NCI-H226 (cell line): ENCODE measurements at regions not wholly inside any gene's neighbourhood (a gene's known extent, or its start where the extent isn't known, plus 50 kb on each side); places are given as distances from the start of the nearest gene placed in this dataset.
"Not testable (repeated sequence)": the region's sequence is repeated elsewhere in the genome, so short reads cannot be mapped to it uniquely, and the experiment has no call there.

Experiments used
- DNase-seq: peaks from one replicate; pipeline ENCODE4 v3.0.0-alpha.2; 2015

DNA sequence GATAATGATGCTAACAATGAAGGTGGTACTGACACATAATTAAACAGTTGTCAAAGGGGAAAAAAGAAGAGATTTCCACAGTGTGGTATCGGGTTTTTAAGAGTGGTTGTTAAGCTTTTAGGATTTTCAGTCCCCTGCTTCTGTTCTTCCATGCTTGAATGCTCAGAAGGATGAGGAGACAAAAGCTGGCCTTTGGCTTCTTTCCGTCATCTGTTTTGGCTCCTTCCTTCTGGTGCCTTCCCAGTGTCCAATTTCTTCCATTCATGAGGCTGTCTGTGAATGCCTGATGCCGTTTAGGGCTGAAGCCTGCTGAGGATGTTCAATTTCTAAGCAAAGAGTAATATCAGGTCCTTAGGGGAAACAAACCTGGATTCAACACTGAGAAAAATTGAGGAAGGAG is 179.6 kb upstream of the GLRA1 start:
- no peak for DNase-seq

DNA sequence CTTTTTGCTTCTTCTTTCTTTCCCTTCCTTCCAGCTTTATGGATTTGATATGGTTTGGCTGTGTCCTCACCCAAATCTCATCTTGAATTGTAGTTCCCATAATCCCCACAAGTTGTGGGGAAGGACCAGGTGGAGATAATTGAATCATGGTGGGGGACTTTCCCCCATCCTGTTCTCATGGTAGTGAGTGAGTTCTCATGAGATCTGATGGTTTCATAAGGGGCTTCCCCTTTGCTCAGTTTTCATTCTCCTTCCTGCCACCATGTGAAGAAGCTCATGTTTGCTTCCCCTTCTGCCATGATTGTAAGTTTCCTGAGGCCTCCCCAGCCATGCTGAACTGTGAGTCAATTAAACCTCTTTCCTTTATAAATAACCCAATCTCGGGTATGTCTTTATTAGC is 178.3 kb upstream of the GLRA1 start:
- DNase-seq: not testable (repeated sequence)

DNA sequence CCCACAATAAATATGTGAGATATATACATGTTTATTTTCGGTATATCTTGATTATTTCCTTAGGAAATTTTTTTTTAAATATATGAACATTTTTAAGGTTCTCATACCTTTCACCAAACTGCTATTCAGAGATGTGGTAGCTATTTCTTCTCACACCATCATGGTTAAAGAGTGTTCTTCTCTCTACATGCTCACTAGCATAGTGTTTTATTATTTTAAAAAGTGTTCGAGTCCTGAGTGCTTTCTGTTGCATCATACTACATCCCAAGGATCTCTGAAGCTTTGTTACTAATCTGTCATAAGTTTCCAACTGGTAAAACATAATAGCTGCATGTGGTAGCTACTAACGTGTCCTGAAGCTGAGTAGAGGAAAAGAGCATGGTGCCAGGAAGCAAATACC is 177.4 kb upstream of the GLRA1 start:
- DNase-seq: no peak

DNA sequence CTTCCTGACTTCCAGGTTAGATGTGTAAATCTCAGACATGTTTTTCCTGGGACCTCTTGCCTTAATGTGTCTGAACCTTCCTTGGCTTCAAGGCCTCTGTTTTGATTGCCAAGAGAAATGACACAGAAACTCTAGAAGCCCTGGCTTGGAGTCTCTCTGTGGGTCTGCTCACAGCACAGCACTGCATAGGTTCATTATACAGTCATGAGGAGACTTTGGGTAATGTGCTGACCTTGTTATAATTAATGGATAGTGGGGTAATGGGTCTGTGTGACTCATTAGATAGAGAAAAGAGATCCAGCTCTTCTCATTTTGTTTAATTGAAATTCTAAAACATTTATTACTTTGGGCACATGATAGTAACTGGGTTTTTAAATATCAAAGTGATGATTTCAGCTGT is 175.8 kb upstream of the GLRA1 start:
- no peak for DNase-seq

DNA sequence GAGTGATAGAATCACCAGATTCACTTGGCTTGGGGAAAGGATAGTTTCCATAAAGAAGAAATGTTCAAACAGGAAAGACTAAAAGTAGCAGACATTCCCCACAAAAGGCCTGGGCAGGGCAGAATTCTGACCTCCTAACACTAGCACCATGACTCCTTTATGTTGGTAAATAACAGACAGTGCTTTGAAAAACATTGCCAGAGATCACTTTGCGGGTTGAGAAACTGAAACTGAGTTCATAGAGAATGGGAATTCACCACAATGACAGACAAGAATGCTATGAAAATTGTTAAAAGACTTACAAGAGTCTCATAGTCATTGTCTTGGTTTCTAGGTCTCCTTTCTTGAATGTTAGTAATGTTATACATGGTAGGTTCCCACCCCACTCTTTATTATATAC is 172.5 kb upstream of the GLRA1 start:
- DNase-seq: no peak

DNA sequence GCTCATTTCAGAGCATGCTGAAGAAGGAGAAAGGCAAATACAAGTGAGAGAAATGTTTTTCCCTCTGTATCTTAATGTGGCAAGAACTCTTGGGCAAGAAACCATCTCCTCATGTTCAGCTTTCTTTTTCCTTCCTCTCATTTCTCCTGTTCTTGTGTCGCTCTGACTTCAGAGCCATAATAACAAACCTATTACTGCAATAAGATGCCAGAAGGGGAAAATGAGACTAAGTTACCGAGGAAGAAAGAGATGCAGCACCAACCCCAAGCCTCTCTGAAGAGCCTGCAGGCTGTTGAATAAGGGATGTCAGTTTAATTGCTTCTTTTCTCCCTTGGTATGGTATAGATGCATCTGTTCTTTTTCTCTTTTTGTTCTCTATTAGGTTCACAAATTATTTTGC is 170.1 kb upstream of the GLRA1 start:
- no peak for DNase-seq

DNA sequence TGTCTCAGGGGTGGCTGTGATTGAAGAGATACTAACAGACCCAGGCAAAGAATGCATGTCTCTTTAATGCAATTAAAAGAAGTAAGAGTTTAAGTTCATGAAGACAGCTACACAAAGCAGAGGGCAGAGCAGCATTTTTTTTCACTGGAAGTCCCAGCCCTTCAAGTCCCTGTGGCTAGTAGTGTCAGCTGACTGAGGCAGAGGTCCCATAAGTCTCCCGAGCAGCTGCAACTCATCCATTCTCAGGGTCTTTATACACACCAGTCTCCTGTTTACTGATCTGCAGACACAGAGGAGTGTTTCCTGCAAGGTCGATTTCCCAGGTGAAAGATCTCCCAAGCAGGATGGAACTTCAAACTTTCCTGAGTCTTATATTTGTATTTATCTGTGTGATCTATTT is 169.4 kb upstream of the GLRA1 start:
- no peak for DNase-seq

DNA sequence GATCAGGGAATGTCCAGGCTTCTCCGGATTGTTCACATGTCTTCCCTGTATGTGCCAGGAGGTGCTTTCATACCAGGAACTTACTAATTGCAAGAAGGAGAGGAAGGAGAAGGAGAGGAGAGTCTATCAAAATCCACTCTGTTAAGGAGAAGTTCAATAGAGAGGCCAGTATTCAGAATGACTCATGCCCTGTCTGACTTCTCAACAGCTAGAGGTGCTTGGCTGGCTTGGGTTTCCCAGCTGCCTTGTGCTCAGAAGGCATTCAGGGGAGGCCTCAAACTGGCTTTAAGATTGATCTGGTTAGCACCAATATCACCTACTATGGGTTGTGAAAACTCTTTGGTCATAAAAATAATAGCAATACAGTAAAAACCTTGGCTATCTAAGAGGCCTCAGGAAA is 167.9 kb upstream of the GLRA1 start:
- DNase-seq: no peak

DNA sequence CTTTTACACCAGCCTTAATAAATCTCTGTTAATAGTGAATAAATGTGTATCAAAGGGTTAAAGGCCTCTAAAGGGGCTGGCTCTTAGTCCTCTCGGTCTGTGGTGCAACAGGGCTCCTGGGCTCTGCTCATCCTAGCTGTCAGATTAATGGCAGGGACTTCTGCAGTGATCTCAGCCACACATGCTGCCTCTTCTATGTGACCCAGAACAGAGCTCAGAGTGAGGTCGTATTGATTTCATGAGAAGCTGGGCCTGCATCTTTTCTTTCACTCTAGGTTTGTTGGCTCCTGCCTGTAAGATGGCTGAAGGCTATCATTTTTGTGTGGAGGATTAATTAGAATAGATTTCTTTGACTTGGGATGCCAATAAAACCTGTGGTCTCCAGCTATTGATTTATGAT is 165.0 kb upstream of the GLRA1 start:
- no peak for DNase-seq

DNA sequence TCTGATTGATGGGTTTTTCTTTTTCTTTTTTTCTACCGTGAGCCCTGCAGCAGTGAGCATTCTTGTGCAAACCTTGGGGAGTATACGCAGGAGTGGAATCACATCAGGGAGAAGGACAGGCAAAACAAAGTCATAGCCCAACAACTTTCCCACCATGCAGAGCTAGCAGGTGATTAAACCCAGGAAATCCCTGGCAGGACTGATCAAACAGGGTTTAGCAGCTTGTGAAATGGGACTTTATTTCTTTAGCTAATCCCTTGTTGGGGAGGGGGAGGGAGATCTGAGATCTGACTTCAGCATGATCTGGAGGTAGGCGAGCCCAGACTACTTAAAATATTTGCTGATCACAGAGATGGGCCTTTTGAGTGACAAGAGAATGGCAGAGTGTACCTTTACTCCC is 162.0 kb upstream of the GLRA1 start:
- DNase-seq: no peak

DNA sequence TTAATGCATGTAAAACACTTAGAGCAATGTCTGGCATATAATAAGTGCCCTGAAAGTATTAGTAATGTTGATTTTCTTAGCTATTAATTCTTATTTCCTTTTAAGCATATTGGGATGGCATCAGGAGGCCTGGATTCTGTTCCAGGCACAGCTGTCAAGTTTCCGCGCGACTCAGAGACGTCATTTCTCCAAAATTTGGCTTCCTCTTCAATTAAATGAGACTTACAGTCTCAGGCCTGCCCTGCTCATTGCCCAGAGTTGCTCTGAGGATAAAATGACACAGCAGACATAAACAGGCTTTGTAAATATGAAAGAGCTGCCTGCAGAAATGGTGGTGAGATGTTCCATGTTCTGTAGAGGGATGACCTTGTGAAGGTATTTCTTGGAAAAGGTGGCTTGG is 159.8 kb upstream of the GLRA1 start:
- DNase-seq: no peak

DNA sequence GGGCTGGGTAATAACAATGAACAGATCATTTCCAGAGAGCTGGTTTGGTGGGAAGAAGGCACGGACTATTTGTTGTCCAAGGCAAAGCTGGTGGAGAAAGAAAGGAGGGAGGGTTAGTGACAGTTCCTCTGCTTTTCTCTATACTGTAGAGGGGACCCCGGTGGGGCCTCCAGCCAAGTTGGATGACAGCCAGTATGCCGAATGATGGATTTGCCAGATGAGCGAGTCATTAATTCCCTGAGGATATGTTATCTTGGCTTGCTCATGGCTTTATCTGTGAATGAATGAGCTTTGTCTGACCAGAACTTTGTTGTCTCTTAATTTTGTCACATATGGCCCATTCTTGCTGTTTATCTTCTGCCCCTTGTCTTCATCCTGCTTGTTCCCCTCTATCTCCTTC is 158.6 kb upstream of the GLRA1 start:
- no peak for DNase-seq

DNA sequence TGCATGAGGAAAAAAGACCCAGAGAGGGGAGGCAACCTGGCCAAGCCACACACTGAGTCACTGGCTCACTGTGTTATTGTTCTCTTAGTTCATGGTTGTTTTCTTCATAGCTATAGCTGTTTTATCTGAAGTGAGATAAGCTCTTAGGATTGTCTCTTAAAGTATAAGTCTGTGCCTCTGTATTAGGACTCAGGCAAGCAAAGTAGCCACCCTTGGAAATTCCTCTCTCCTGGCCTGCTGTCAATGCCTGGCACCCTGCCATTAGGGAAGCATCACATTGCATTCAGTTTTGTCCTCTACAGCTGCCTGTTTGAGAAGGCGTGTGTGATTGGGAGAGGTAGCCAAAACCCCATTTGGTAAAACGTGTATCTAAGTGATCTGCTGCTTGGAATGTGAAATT is 147.4 kb upstream of the GLRA1 start:
- peak; percentile 9 for DNase-seq

DNA sequence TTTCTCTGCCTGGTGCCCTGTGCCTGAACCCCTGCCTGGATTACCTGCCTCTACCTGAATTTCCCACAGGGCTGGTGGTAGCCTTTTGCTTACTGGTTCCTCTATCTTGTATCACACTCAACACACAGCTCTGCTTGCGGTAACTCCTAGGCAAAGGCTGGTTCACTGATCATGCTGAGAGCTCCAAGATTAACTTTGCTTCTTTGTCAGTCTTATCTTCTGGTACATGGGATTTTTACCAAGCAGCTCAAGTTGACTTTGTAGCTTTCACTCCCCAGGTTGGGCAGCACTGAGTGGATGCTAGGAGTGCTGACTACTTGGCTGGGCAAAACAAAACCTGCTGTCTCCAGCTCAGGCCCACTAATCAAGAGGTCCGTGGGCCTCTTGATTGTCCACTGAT is 145.9 kb upstream of the GLRA1 start:
- no peak for DNase-seq

DNA sequence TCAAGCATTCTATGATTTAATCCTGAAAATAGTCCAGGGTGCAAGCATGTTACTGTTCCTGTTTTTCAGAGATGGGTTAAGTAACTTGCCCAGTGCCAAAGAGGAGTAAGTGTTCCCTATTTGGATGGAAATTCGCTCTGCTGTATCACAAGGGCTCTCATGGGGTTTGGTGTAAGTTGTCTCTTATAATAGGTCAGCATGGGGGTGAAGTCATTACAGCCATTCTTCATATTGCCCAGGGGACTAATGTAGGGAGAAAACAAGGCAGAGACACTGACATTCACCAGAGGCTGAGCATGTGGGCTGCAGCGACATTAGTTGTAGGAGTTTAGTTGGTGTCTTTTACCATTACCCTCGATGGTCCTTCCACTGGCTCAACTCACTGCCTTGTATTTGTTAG is 142.1 kb upstream of the GLRA1 start:
- DNase-seq: no peak

DNA sequence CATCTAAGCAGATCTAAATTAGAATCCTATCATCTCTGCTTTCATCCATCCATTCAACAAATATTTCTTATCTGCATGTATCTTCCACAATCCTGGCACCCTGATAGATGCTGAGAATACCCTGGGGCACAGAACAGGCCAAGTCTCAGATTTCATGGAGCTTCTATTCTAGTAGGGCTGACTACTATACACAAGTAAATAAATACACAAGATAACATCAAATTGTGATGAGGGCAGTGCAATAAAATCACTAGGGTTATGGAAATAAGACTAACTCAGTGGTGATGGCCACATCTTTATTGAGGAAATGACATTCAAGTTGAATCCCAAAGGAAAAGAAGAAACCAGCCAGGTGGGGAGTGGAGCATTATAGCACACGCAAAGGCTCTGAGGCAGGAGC is 138.4 kb upstream of the GLRA1 start:
- no peak for DNase-seq

DNA sequence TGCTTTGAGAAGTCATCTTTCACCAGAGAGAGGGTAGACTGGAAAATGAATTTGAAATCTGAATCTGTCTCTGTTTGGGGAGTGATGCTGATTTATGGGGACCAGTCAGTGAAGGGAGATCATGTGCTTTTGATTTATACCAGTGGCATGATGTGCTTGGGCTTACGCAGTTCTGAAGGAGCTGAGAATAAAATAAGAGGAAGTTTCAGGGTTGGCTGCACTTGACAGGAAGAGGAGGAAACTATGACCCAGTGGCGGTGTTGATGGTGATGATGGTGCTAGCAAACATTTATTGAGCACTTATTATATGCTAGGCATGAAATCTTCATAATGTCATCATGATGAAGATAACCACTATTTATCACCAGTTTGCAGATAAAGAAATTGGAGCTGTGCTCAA is 136.4 kb upstream of the GLRA1 start:
- no peak for DNase-seq

DNA sequence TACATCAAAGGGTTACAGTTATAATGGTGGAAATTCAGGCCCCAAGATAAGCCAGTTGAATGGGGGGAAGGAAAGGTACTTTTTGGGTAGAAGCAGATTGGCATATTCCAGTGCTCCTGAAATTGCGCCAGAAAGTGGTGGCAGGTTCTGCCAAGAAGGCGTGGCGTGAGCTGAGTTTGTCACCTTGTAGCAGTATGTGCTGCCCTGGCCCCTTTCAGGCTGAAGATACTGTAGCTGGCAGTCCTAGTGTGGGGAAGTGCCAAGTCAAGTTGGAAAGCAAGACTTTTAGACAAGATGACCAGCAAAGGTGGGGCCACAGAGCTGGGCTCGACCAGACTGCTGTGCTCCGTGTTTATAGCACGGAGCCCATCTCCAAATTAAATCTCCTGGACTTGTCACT is 133.6 kb upstream of the GLRA1 start:
- no peak for DNase-seq

DNA sequence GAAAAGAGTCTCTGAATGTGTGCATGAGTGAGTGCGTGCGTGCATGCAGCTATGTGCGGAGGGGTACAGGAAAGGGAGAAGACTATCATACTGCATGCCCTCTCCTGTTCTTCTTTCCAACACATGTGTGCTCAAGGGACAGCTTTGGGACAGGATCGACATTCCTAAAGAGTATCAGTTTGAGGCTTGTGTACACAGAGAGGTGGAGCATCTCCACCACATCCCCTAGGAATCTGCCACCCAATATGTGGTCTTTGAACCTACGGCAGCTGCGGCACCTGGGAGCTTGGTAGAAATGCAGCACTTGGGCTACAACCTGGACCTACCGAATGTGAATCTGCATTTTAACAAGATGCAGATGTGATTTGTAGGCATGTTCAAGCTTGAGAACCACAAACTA is 132.3 kb upstream of the GLRA1 start:
- no peak for DNase-seq

DNA sequence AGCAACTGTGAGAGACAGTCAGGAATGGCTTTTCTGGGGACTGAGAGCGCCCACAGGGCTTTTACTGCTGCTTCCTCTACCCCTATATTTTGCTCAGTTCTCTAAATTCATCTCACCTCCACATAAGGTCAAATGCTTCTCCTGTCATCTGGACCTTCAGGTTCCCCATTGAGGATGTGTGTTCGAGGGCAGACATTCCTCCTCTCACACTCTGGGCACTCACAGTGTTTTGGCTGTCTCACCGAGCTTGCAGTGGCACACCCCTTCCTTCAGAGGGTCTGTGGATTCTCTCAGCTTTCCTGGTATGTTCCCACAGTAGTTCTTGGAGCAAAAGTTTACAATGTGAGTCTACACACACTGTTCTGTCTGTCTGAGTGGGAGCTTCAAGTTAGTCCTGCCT is 127.8 kb upstream of the GLRA1 start:
- DNase-seq: no peak

DNA sequence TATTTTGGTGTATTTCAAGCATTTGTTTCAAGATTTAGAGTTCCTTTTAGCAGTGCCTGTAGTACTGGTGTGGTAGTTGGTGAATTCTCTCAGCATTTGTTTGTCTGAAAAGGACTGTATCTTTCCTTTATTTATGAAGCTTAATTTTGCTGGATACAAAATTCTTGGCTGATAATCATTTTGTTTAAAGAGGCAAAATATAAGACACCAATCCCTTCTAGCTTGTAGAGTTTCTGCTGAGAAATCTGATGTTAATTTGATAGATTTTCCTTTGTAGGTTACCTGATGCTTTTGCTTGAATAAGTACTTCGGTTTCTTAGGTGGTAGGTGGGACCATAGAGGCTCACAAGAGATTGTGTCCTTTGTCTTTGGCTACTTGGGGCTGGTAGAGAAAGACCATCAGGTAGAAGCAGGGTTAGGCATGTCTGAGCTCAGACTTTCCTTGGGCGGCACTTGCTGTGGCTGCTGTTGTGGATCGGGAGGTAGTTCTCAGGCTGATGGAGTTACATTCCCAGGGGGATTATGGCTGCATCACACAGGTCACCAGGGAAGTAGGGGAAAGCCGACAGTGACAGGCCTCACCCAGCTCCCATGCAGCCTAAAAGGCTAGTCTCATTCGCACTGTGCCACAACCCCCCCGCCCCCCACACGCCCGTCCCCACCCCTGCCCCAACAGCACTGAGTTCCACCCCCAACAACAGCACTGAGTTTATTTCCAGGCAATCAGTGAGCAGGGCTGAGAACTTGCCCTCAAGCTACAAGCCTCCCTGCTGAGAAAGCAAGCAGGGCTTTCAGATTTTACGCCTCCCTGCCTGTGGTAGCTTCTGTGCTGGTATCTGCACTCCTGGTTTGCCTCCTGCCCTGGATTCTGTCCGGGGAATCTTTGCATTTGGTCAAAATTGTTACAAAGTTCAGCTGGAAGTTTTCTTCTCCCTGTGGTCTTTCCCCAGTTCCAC is 127.1 kb upstream of the GLRA1 start:
- DNase-seq: no peak

DNA sequence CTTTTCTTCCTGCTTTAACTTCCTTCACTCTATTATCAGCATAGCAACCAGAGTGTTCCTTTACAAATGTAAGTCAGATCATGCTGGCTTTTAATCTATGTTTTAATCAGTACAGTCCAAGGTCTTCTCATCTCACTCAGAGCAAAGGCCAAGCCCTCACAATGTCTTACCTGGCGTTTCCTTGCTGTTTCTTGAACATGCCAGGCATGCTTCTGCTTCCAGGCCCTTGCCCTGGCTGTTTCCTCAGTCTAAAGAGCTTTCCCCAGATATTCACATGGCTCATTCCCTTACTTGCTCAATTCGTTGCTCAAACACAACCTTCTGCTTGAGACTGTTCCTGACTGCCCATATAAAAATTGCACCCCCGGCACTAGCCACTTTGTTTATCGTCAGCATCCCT is 121.7 kb upstream of the GLRA1 start:
- no peak for DNase-seq

DNA sequence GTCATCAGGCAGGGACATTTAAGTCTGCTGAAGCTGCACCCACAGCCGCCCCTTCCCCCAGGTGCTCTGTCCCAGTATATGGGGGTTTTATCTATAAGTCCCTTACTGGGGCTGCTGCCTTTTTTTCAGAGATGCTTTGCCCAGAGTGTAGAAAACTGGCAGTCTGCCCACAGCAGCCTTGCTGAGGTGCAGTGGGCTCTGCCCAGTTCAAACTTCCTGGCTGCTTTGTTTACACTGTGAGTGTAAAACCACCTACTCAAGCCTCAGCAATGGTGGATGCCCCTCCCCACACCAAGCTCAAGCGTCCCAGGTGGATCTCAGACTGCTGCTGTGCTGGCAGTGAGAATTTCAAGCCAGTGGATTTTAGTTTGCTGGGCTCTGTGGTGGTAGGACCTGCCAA is 114.2 kb upstream of the GLRA1 start:
- not testable (repeated sequence) for DNase-seq

DNA sequence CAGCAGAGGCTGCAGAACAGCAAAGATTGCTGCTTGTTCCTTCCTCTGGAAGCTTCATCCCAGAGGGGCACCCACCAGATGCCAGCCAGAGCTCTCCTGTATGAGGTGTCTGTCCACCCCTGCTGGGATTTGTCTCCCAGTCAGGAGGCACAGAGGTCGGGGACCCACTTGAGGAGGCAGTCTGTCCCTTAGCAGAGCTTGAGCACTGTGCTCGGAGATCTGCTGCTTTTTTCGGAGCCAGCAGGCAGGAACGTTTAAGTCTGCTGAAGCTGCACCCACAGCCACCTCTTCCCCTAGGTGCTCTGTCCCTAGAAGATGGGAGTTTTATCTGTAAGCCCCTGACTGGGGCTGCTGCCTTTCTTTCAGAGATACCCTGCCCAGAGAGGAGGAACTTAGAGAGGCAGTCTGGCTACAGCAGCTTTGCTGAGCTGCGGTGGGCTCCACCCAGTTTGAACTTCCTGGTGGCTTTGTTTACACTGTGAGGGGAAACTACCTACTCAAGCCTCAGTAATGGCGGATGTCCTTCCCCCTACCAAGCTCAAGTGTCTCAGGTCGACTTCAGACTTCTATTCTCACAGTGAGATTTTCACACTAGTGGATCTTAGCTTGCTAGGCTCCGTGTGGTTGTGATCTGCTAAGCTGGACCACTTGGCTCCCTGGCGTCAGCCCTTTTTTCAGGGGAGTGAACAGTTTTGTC is 101.8 kb upstream of the GLRA1 start:
- DNase-seq: not testable (repeated sequence)

DNA sequence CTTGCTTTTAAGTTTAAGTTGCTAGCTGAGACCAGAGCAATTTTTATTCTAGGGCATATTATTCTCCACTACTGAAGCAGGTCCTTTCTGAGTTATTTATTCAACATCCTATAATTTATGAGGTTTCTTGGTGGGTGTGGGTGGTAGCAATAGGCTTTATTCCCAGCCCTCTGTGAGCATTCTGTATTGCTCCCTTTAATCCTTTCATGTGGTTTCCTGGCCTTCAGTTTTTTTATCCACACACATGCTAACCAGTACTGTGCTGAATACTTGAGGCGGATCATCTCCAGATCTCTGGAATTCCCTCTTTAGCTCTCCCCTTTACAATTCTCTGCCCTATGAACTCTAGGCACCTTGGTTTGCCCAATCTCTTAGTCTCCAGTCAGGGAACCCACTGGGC is 91.8 kb upstream of the GLRA1 start:
- DNase-seq: no peak
